ENCODE measurements at regions not wholly inside any gene's neighbourhood (a gene's known extent, or its start where the extent isn't known, plus 50 kb on each side); places are given as distances from the start of the nearest gene placed in this dataset.

- H2AFZ ChIP-seq (ENCODE audit: insufficient read depth, low read depth, low read length, poor library complexity, severe bottlenecking) = no peak overlapping the region
These were observed 121.6 kb upstream of the SEMA3C start for GRCh38 chr7:81040496-81040895.

DNA sequence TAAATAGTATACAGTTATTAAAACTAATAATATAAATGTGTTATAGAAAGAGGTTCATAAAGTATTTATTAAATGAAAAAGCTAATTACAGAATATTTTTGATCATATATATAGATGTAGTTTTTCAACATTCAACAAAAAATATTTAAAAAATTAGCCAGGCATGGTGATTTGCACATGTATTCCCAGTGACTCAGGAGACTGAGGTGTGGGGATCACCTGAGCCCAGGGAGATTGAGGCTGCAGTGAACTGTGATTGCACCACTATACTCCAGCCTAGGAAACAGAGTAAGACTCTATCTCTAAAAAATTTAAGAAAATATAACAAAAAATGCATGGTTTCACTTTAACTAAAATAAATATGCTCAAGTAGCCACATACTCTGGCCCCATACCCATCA lies 118.0 kb upstream of the SEMA3C start:
- Histone ChIP-seq H2AFZ (ENCODE audit: insufficient read depth, low read depth, low read length, poor library complexity, severe bottlenecking) (no peak overlapping the region), H3K36me3 (replicated peaks in 1 of 2; ENCODE audit: control extremely low read depth in 1 of 2, control insufficient read depth in 1 of 2, extremely low read depth in 1 of 2, insufficient read depth in 2 of 2, low read length in 1 of 2) (no peaks in the 10 kb centered on the region), H3K9me3 (ENCODE audit: control extremely low read depth in 1 of 3, control insufficient read depth in 2 of 3, insufficient read depth in 1 of 3, low read length in 2 of 3) (peaks cover 0 to 11% (median 0%) of the 10 kb centered on the region in 3 donors), H3K9ac (ENCODE audit: low read length) (no peak overlapping the region), H3K79me2 (ENCODE audit: control insufficient read depth, insufficient read depth, low read length) (no peaks in the 10 kb centered on the region), H3K4me2 (replicated peaks; ENCODE audit: low read depth, low read length, poor library complexity, severe bottlenecking) (no peak overlapping the region), H3K27me3 (replicated peaks in 1 of 4; ENCODE audit: control extremely low read depth in 1 of 4, control insufficient read depth in 3 of 4, insufficient read depth in 4 of 4, low read length in 3 of 4) (no peaks in the 10 kb centered on the region), H3K4me3 (ENCODE audit: control extremely low read depth in 1 of 5, extremely low read depth in 1 of 5, insufficient read depth in 1 of 5, low read depth in 2 of 5, low read length in 4 of 5) (no peak overlapping the region), H3K4me1 (ENCODE audit: control insufficient read depth in 2 of 2, insufficient read depth in 2 of 2, low read length in 2 of 2) (no peaks in the 10 kb centered on the region), H4K20me1 (ENCODE audit: control insufficient read depth, insufficient read depth, low read length, poor library complexity, severe bottlenecking) (no peaks in the 10 kb centered on the region), H3K27ac (ENCODE audit: low read length in 2 of 2) (no peak overlapping the region)
- intact Hi-C loops (cut with micrococcal nuclease) = no loop called here
- DNase-seq = no peak
- H3K27ac Mint-ChIP-seq = no peak overlapping the region
- ChIA-PET POLR2A (no interaction called here), CTCF (no interaction called here)
- no peaks in the 10 kb centered on the region for H3K27me3 Mint-ChIP-seq
- ATAC-seq (ENCODE audit: low read depth) = no peak
- no peaks in the 10 kb centered on the region for H3K4me1 Mint-ChIP-seq
- H3K4me3 Mint-ChIP-seq = no peak overlapping the region
- TF ChIP-seq EZH2 (IDR thresholded peaks at IDR 0.05; ENCODE audit: borderline replicate concordance, insufficient read depth, low read depth, low read length, poor library complexity, severe bottlenecking) = no peak
- TF ChIP-seq CTCF (IDR thresholded peaks at IDR 0.05) = no peak
- peaks cover 3% of the 10 kb centered on the region for H3K9me3 Mint-ChIP-seq (ENCODE audit: insufficient read depth)

More at GRCh38 chr7:81040496-81040895, 121.6 kb upstream of the SEMA3C start:
- Mint-ChIP-seq H3K27ac (no peak overlapping the region), H3K9me3 (ENCODE audit: insufficient read depth) (peaks cover 3% of the 10 kb centered on the region), H3K4me3 (no peak overlapping the region), H3K4me1 (no peaks in the 10 kb centered on the region), H3K27me3 (no peaks in the 10 kb centered on the region)
- no peak for DNase-seq
- CTCF ChIA-PET = no interaction called here
- H4K20me1 ChIP-seq (ENCODE audit: control insufficient read depth, insufficient read depth, low read length, poor library complexity, severe bottlenecking) = no peaks in the 10 kb centered on the region
- H3K9ac ChIP-seq (ENCODE audit: low read length) = no peak overlapping the region
- no CpG with 5 or more reads among the region's 1 CpG for WGBS (ENCODE audit: insufficient coverage)
- no peak overlapping the region for H3K27ac ChIP-seq (ENCODE audit: low read length in 2 of 2)
- no peak for ATAC-seq (ENCODE audit: low read depth)
- no peak overlapping the region for H3K4me2 ChIP-seq (replicated peaks; ENCODE audit: low read depth, low read length, poor library complexity, severe bottlenecking)
- intact Hi-C loops (cut with micrococcal nuclease) = no loop called here
- H3K4me3 ChIP-seq (ENCODE audit: control extremely low read depth in 1 of 5, extremely low read depth in 1 of 5, insufficient read depth in 1 of 5, low read depth in 2 of 5, low read length in 4 of 5) = no peak overlapping the region
- no peaks in the 10 kb centered on the region for H3K4me1 ChIP-seq (ENCODE audit: control insufficient read depth in 2 of 2, insufficient read depth in 2 of 2, low read length in 2 of 2)
- H3K9me3 ChIP-seq (ENCODE audit: control extremely low read depth in 1 of 3, control insufficient read depth in 2 of 3, insufficient read depth in 1 of 3, low read length in 2 of 3) = peaks cover 0 to 19% (median 0%) of the 10 kb centered on the region in 3 donors
- TF ChIP-seq EZH2 (IDR thresholded peaks at IDR 0.05; ENCODE audit: borderline replicate concordance, insufficient read depth, low read depth, low read length, poor library complexity, severe bottlenecking) (no peak), CTCF (IDR thresholded peaks at IDR 0.05) (no peak)
- H3K27me3 ChIP-seq (replicated peaks in 1 of 4; ENCODE audit: control extremely low read depth in 1 of 4, control insufficient read depth in 3 of 4, insufficient read depth in 4 of 4, low read length in 3 of 4) = no peaks in the 10 kb centered on the region
- H3K36me3 ChIP-seq (replicated peaks in 1 of 2; ENCODE audit: control extremely low read depth in 1 of 2, control insufficient read depth in 1 of 2, extremely low read depth in 1 of 2, insufficient read depth in 2 of 2, low read length in 1 of 2) = no peaks in the 10 kb centered on the region
- H3K79me2 ChIP-seq (ENCODE audit: control insufficient read depth, insufficient read depth, low read length) = no peaks in the 10 kb centered on the region
- POLR2A ChIA-PET = no interaction called here

Data from B cell (primary cell).